Liver (tissue), 8 donors: ENCODE measurements at regions not wholly inside any gene's neighbourhood (a gene's known extent, or its start where the extent isn't known, plus 50 kb on each side); places are given as distances from the start of the nearest gene placed in this dataset.

Experiments used
- DNase-seq: peaks from one replicate; pipeline ENCODE4 v3.0.0-alpha.2; 2017; ENCODE audit warnings: low spot score
- H3K27ac ChIP-seq, 2 donors: one replicate each; pipeline ENCODE4 v1.7.0; 2013; ENCODE audit warnings: inconsistent platforms in 2 of 2, low read length in 2 of 2, control low read depth in 1 of 2, low read depth in 1 of 2, mild to moderate bottlenecking in 1 of 2
- H3K27me3 ChIP-seq, 4 donors: one replicate each; pipeline versions ENCODE4 v1.6.1 to v1.7.0; 2013; ENCODE audit warnings: low read length in 3 of 4, inconsistent platforms in 1 of 4, mild to moderate bottlenecking in 1 of 4, moderate library complexity in 1 of 4; ENCODE audit not compliant: control insufficient read depth in 4 of 4, insufficient read depth in 4 of 4
- H3K36me3 ChIP-seq, 4 donors: one replicate each; pipeline versions ENCODE4 v1.6.1 to v1.7.0; 2013; ENCODE audit warnings: low read length in 3 of 4, mild to moderate bottlenecking in 3 of 4, low read depth in 1 of 4, moderate library complexity in 1 of 4; ENCODE audit not compliant: control insufficient read depth in 4 of 4, insufficient read depth in 3 of 4
- H3K4me1 ChIP-seq, 4 donors: one replicate each; pipeline versions ENCODE4 v1.6.1 to v1.7.0; 2013; ENCODE audit warnings: low read length in 3 of 4, mild to moderate bottlenecking in 3 of 4, moderate library complexity in 1 of 4; ENCODE audit not compliant: control insufficient read depth in 4 of 4, insufficient read depth in 4 of 4
- H3K4me3 ChIP-seq, 3 donors: one replicate each; pipeline versions ENCODE4 v1.6.1 to v1.7.0; 2013; ENCODE audit warnings: low read length in 3 of 3, control low read depth in 1 of 3, low read depth in 1 of 3, mild to moderate bottlenecking in 1 of 3
- H3K9ac ChIP-seq, 2 donors: one replicate each; pipeline ENCODE4 v1.7.0; 2013; ENCODE audit warnings: low read length in 2 of 2, mild to moderate bottlenecking in 2 of 2, moderate library complexity in 2 of 2, control low read depth in 1 of 2, low read depth in 1 of 2
- H3K9me3 ChIP-seq, 4 donors: one replicate each; pipeline versions ENCODE4 v1.6.1 to v1.7.0; 2013; ENCODE audit warnings: low read length in 3 of 4; ENCODE audit not compliant: control insufficient read depth in 4 of 4
- ATF3 ChIP-seq: IDR thresholded peaks from 2 replicates; pipeline ENCODE4 v1.6.1; 2016; ENCODE audit warnings: antibody characterized with exemption
- EGR1 ChIP-seq, 2 donors: IDR thresholded peaks; 2 replicates each; pipeline ENCODE4 v1.6.1; 2016 to 2018; ENCODE audit warnings: antibody characterized with exemption in 2 of 2, low read depth in 2 of 2
- FOXA1 ChIP-seq: IDR thresholded peaks from 2 replicates; pipeline ENCODE4 v1.6.1; 2016; ENCODE audit warnings: antibody characterized with exemption
- FOXA2 ChIP-seq: IDR thresholded peaks from 2 replicates; pipeline ENCODE4 v1.6.1; 2016; ENCODE audit warnings: antibody characterized with exemption
- GABPA ChIP-seq, 2 donors: IDR thresholded peaks in 1 of 2; conservative IDR thresholded peaks in 1 of 2; 2 replicates each; pipeline ENCODE4 v1.6.1; 2016; ENCODE audit warnings: antibody characterized with exemption in 2 of 2, mild to moderate bottlenecking in 1 of 2, moderate library complexity in 1 of 2
- HNF4A ChIP-seq, 2 donors: conservative IDR thresholded peaks; 2 replicates each; pipeline ENCODE4 v1.6.1; 2016; ENCODE audit warnings: antibody characterized with exemption in 2 of 2, mild to moderate bottlenecking in 2 of 2
- HNF4G ChIP-seq: IDR thresholded peaks from 2 replicates; pipeline ENCODE4 v1.6.1; 2016; ENCODE audit warnings: antibody characterized with exemption
- JUND ChIP-seq, 2 donors: IDR thresholded peaks; 2 replicates each; pipeline ENCODE4 v1.6.1; 2016; ENCODE audit warnings: antibody characterized with exemption in 2 of 2
- NR2F2 ChIP-seq: IDR thresholded peaks from 2 replicates; pipeline ENCODE4 v1.6.1; 2016; ENCODE audit warnings: antibody characterized with exemption
- RAD21 ChIP-seq, 2 donors: IDR thresholded peaks; 2 replicates each; pipeline ENCODE4 v1.6.1; 2016; ENCODE audit warnings: antibody characterized with exemption in 2 of 2, mild to moderate bottlenecking in 2 of 2
- RXRA ChIP-seq, 2 donors: IDR thresholded peaks; 2 replicates each; pipeline ENCODE4 v1.6.1; 2017 to 2018; ENCODE audit warnings: antibody characterized with exemption in 2 of 2, mild to moderate bottlenecking in 1 of 2
- SP1 ChIP-seq: IDR thresholded peaks from 2 replicates; pipeline ENCODE4 v1.6.1; 2018; ENCODE audit warnings: antibody characterized with exemption, mild to moderate bottlenecking
- TAF1 ChIP-seq: conservative IDR thresholded peaks from 2 replicates; pipeline ENCODE4 v1.6.1; 2016; ENCODE audit warnings: antibody characterized with exemption, mild to moderate bottlenecking
- YY1 ChIP-seq: IDR thresholded peaks from 2 replicates; pipeline ENCODE4 v1.6.1; 2016; ENCODE audit warnings: antibody characterized with exemption, mild to moderate bottlenecking
- ZBTB33 ChIP-seq: IDR thresholded peaks from 2 replicates; pipeline ENCODE4 v1.6.1; 2016; ENCODE audit warnings: antibody characterized with exemption
- WGBS: extraction: QIAGEN DNeasy Blood & Tissue Kit; methylation state at CpG from one replicate; pipeline ENCODE4 v1.1.7; 2013; 5-methylcytosine and 5-hydroxymethylcytosine counted together
- TF ChIP-seq, protein P1 (sequence below): IDR thresholded peaks from 2 replicates; pipeline ENCODE4 v1.6.1; 2016; ENCODE audit warnings: antibody characterized with exemption
- TF ChIP-seq, protein P2 (sequence below): fragments of 150-350 bp; IDR thresholded peaks from 2 replicates; pipeline ENCODE4 v1.5.1; 2017; ENCODE audit warnings: improper control_type of control experiment, low read depth, low read length; ENCODE audit not compliant: missing input control
- TF ChIP-seq, protein P3 (sequence below): IDR thresholded peaks from 2 replicates; pipeline ENCODE4 v1.6.1; 2016; ENCODE audit warnings: antibody characterized with exemption, mild to moderate bottlenecking
- donor health status: healthy.
- donor health status: healthy.
- donor health status: healthy.
- donor health status: healthy.
- donor health status: healthy.

DNA sequence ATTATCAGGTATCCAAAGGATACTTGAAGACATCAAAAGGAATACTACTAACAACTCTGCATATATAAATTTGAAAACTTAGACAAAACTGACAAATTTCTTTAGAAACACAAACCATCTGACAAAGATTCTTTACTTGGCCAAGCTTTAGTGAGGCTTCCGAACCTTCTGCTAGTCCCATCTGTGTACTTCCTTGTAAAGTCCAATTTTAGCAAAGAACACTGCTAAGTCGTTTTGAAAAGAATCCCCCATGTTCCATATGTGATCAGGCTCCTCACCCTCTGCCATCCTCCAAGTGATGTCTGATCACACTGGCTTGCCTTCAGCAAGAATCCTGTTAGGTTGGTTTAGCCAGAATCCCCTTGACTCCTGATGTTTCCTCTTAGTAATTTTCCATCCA lies 150.0 kb upstream of the ACO1 start:
- Histone ChIP-seq H3K9ac (no peak overlapping the region), H3K27me3 (no peaks in the 10 kb centered on the region), H3K4me3 (no peak overlapping the region), H3K9me3 (no peaks in the 10 kb centered on the region), H3K27ac (no peak overlapping the region), H3K4me1 (no peaks in the 10 kb centered on the region), H3K36me3 (no peaks in the 10 kb centered on the region)
- TF ChIP-seq TAF1, result no peak
- TF ChIP-seq RAD21 (IDR thresholded peaks at IDR 0.05), result no peak
- TF ChIP-seq FOXA2, result no peak
- TF ChIP-seq HNF4A (conservative IDR thresholded peaks at IDR 0.05), result no peak
- no peak for TF ChIP-seq RXRA (IDR thresholded peaks at IDR 0.05)
- no peak for TF ChIP-seq FOXA1
- TF ChIP-seq HNF4G, result no peak
- TF ChIP-seq GABPA (IDR thresholded peaks at IDR 0.05 in 1 of 2, conservative IDR thresholded peaks at IDR 0.05 in 1 of 2), result no peak
- TF ChIP-seq, protein P1, sequence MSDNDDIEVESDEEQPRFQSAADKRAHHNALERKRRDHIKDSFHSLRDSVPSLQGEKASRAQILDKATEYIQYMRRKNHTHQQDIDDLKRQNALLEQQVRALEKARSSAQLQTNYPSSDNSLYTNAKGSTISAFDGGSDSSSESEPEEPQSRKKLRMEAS, result no peak
- TF ChIP-seq, protein P2, sequence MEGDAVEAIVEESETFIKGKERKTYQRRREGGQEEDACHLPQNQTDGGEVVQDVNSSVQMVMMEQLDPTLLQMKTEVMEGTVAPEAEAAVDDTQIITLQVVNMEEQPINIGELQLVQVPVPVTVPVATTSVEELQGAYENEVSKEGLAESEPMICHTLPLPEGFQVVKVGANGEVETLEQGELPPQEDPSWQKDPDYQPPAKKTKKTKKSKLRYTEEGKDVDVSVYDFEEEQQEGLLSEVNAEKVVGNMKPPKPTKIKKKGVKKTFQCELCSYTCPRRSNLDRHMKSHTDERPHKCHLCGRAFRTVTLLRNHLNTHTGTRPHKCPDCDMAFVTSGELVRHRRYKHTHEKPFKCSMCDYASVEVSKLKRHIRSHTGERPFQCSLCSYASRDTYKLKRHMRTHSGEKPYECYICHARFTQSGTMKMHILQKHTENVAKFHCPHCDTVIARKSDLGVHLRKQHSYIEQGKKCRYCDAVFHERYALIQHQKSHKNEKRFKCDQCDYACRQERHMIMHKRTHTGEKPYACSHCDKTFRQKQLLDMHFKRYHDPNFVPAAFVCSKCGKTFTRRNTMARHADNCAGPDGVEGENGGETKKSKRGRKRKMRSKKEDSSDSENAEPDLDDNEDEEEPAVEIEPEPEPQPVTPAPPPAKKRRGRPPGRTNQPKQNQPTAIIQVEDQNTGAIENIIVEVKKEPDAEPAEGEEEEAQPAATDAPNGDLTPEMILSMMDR, result no peak
- TF ChIP-seq NR2F2, result no peak
- TF ChIP-seq ATF3, result no peak
- no peak for TF ChIP-seq EGR1 (IDR thresholded peaks at IDR 0.05; ENCODE audit: low read depth in 2 of 2)
- TF ChIP-seq, protein P3, sequence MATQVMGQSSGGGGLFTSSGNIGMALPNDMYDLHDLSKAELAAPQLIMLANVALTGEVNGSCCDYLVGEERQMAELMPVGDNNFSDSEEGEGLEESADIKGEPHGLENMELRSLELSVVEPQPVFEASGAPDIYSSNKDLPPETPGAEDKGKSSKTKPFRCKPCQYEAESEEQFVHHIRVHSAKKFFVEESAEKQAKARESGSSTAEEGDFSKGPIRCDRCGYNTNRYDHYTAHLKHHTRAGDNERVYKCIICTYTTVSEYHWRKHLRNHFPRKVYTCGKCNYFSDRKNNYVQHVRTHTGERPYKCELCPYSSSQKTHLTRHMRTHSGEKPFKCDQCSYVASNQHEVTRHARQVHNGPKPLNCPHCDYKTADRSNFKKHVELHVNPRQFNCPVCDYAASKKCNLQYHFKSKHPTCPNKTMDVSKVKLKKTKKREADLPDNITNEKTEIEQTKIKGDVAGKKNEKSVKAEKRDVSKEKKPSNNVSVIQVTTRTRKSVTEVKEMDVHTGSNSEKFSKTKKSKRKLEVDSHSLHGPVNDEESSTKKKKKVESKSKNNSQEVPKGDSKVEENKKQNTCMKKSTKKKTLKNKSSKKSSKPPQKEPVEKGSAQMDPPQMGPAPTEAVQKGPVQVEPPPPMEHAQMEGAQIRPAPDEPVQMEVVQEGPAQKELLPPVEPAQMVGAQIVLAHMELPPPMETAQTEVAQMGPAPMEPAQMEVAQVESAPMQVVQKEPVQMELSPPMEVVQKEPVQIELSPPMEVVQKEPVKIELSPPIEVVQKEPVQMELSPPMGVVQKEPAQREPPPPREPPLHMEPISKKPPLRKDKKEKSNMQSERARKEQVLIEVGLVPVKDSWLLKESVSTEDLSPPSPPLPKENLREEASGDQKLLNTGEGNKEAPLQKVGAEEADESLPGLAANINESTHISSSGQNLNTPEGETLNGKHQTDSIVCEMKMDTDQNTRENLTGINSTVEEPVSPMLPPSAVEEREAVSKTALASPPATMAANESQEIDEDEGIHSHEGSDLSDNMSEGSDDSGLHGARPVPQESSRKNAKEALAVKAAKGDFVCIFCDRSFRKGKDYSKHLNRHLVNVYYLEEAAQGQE, result no peak
- no peak for TF ChIP-seq JUND (IDR thresholded peaks at IDR 0.05)
- no peak for TF ChIP-seq YY1
- TF ChIP-seq SP1, result no peak
- TF ChIP-seq ZBTB33, result no peak
- DNase-seq, result no peak
- WGBS, result 55% methylated on average over 2 of the region's 2 CpGs
